ENCODE measurements at regions not wholly inside any gene's neighbourhood (a gene's known extent, or its start where the extent isn't known, plus 50 kb on each side); places are given as distances from the start of the nearest gene placed in this dataset.
A peak's percentile ranks its signal among the peaks of the same experiment; 100 is the strongest.
"Not testable (repeated sequence)": the region's sequence is repeated elsewhere in the genome, so short reads cannot be mapped to it uniquely, and the experiment has no call there.

GRCh38 chr1:22196041-22196440, 53.1 kb upstream of the WNT4 start:
- DNase-seq (ENCODE audit: low spot score): no peak

GRCh38 chr1:22196641-22197040, 53.7 kb upstream of the WNT4 start:
- DNase-seq (ENCODE audit: low spot score): no peak

- no peak for DNase-seq (ENCODE audit: low spot score)
These were observed 54.7 kb upstream of the WNT4 start for GRCh38 chr1:22197644-22198043.

DNA sequence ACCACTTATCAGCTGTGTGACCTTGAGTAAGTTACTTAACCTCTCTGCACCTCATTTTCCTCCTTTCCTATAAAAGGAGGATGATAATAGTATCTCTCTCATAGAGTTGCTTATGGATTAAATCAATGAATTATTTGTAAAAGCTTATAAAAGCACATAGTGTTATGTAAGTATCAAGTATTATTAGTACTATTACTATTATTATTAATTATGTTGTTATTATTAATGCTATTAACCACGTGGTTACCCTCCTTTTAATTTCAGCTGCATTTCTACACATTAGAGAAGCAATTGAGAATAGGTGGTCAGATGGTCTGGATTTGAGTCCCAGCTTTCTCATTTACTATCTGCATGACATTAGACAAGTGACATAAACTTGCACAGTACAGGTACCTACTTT, 58.1 kb upstream of the WNT4 start:
- no peak for DNase-seq (ENCODE audit: low spot score)

DNA sequence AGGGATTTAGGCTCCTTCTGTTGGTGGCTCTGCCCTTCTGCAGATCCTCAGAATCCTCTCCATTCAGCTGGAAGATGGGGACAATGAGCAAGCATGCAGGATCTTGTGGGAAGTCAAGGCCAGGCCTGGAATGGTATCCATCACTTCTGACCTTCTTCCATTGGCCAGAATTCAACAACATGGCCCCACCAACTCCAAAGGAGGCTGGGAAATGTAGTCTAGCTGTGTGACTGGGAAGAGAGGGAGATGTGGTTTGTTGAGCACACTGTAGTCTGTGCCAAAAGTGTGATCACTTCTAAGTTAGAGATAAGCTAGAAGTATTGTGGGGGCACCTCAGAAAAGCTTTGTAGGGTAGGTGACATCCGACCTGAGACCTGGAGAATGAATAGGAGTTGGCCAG, 60.4 kb upstream of the WNT4 start:
- no peak for DNase-seq (ENCODE audit: low spot score)

- no peak for DNase-seq (ENCODE audit: low spot score)
These were observed 61.4 kb upstream of the WNT4 start for GRCh38 chr1:22204057-22204840.

GRCh38 chr1:22204989-22205913, 62.4 kb upstream of the WNT4 start:
- peak; percentile 33 for DNase-seq (ENCODE audit: low spot score)

DNA sequence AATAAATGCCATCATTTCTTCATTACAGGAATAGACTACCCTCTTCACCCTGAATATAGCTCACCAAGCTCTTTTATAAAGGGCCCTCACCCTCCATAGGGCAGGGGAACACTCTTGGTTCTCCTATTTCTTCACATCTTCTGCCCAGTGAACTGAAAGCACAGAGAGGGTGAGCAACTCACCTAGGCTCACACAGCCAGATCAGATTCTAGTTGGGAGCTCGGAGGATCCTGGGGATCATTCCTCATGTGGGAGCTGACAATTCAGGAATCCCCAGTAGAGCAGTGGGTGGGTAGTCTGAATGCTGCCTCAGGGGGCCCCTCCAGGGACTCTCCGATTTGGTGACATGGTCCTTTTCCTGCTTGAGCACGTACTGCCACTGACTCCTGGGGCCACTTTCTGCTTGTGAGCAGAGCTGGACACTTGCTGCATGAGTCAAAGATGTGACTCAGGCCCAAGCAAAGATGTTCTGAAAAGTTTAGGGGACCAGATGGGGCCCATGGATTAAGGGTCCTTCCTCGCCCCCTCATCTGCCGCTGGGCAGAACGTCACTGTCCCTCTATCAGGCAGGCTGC, 63.7 kb upstream of the WNT4 start:
- no peak for DNase-seq (ENCODE audit: low spot score)

DNA sequence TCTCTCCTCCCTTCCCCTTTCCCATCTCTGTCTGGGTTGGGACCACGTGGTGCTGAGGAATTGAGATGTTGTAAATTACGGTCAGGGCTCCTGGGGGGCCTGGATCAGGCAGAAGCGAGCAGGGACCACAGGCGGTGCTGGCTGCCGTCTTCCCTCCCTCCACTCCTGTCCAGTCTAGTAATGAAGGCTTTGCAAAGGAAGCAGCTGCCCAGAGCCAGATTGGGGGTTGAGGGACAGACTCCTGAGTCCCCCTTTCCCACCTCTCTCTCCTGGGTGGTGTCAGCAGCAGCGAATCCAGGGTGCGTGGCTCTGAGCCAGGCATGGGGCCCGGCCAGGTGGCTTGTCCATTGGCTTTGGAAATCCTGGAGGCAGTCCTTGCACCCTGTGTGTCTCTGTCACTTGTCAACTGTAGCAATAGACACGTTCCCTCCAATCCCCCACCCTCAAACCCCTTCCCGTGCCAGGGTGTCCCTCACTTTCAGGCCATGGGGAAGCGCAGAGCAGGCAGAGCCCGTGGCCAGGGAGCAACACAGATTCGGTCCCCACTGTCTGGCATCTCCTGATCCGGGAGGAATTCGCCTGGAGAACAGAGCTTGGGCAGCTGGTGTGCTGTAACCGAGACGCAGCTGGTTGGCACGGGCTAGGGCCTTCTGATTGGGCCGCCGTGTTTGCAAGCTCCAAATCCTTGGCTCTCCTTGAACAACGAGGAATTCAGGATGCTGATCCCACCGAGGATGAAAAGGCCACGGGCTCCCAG, 64.8 kb upstream of the WNT4 start:
- DNase-seq (ENCODE audit: low spot score): peak; percentile 50

GRCh38 chr1:22208268-22208972, 65.5 kb upstream of the WNT4 start:
- no peak for DNase-seq (ENCODE audit: low spot score)

- no peak for DNase-seq (ENCODE audit: low spot score)
These were observed 66.1 kb upstream of the WNT4 start for GRCh38 chr1:22208973-22209378.

DNA sequence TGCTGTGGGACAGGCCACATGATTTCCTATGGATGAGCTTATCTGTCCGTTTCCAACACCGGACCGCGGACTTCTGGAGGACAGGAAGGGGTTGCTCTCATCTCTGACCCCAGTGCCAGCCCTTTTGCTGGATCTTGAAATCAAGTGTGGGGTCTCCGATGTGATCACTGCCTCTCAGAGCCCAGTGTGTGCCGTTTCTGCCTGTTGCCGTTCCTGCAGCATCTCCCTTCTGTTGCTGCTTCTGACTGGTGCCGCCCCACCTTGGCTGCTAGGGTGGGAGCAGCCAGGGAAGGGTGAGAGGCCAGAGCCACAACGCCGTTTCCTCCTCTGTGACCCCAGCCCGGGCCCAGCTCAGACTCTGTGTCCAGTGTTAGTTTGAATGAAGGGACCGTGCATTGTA, 67.3 kb upstream of the WNT4 start:
- DNase-seq (ENCODE audit: low spot score): no peak

GRCh38 chr1:22210636-22211035, 67.7 kb upstream of the WNT4 start:
- no peak for DNase-seq (ENCODE audit: low spot score)

DNA sequence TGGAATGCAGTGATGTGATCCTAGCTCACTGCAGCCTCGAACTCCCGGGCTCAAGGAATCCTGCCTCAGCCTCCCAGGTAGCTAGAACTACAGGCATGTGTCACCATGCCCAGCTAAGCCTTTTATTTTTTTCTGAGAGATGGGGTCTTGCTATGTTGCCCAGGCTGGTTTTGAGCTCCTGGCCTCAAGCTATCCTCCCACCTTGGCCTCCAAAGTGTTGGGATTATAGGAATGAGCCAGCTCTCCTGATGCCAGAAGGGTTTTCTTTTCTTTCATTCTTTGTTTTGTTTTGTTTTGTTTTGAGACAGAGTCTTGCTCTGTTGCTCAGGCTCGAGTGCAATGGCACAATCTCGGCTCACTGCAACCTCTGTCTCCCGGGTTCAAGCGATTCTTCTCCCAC, 68.6 kb upstream of the WNT4 start:
- not testable (repeated sequence) for DNase-seq (ENCODE audit: low spot score)

DNA sequence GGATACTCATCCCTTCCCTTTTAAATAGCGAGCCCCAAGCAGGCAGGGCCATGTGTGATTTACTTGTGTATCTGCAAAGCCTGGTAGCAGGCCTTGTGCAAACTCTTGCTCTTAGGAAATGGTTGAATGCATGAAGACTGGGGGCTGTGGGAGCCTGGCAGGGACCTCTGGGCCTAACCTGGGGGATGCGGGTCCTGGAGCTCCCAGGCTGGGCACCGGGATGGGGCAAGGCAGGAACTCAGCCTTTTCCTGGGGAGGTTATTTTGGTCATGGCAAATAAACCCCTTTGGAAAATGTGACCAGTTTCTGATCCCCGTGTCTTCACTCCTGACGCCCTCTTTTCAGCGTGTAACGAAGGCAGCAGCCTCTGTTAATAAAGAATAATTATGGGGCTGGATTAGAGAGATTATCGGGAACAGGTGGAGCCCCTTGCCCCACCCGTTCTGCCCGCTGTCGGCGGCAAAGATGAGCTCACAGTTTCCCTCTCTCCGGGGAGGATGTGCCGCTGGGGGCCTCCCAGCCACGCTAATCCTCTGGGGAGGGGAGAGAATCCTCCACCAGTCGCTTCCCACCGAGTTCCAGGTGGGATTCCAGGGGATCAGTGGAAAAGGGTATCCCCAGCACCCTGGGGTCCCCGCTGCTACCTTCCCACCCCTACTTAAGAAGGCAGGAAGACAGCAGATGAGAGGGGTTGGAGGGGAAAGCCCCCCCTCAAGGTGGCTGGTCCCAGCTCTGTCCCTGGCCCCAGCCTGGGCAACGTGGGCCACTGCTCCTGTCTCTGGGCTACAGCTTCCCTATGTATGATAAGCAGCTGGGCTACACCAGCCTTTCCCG, 69.7 kb upstream of the WNT4 start:
- DNase-seq (ENCODE audit: low spot score): no peak

GRCh38 chr1:22216210-22216883, 73.5 kb upstream of the WNT4 start:
- no peak for DNase-seq (ENCODE audit: low spot score)

GRCh38 chr1:22216966-22217365, 74.1 kb upstream of the WNT4 start:
- no peak for DNase-seq (ENCODE audit: low spot score)

- DNase-seq (ENCODE audit: low spot score): no peak
These were observed 75.0 kb upstream of the WNT4 start for GRCh38 chr1:22217811-22218460.

DNA sequence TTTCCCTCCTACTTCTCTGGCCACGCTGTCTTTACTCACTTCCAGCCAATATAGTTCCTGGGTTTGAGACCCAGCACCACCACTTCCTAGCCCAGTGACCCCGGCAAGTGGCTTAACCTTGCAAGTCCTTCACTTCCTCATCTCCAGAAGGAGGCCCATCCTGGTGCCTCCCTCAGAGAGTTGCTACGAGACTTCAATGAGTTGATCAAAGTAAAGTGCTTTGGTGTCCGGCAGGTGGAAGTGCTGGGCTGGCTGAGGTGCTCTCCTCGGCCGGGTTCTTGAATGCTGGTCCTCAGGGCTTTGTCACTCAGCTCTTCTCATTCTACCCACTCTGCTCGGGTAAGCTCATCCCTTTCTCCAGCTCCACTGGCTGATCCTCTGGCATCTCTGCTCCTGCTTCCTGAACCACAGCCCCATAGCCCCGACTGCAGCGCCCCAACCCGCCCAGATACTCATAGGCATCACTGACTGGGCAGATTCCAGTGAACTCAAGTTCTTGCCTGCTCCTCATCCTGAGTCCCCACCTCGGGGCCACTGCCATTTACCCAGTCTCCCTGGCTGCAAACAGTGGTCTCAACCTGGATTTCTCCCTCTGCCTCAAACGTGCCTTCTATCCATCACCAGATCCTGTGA, 75.8 kb upstream of the WNT4 start:
- DNase-seq (ENCODE audit: low spot score): no peak
